HG03103 (cell line): ENCODE measurements at regions not wholly inside any gene's neighbourhood (a gene's known extent, or its start where the extent isn't known, plus 50 kb on each side); places are given as distances from the start of the nearest gene placed in this dataset.

Experiments
- ATAC-seq: cut with Tn5 transposase; IDR thresholded peaks from one replicate; pipeline ENCODE4 v1.9.1; 2021; ENCODE audit warnings: low read depth; ENCODE audit not compliant: unreplicated experiment

DNA sequence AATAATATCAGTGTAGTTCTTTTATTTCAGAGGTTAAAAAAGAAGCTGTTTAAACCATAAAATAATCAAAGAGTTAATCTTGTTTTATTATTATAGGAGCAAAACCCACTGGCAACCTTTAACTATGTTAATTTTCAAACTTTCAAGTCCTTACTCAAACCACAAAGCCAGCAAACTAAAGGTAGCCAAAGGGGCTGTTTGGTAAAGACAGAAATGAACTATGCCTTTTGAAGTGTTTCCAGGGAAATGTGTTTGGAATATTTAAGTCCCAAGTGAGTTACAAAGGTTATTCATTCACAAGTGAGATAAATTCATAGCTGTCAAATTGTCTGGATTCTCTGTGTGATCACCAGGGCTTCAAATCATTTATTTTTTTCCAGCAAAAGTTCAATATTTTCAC, 264.7 kb downstream of the MZT1 start:
- ATAC-seq, result no peak

DNA sequence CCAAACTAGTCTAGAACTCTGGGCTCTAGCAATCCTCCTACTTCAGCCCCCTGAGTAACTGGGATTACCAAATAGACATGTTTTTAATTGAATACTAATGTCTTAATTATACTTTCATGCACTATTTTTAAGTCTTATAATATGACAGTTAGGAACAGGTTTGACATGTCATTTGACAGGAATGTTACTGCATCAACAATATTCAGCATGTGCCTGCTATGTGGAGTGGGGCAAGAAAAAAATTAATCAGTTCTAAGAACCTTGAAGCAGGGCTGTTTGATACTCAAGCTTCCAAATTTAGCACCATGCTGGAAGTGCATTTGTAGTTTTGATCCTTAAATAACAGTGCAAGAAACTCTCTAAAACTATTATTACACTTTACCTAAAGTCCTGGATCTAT, 265.3 kb downstream of the MZT1 start:
- ATAC-seq, result no peak

DNA sequence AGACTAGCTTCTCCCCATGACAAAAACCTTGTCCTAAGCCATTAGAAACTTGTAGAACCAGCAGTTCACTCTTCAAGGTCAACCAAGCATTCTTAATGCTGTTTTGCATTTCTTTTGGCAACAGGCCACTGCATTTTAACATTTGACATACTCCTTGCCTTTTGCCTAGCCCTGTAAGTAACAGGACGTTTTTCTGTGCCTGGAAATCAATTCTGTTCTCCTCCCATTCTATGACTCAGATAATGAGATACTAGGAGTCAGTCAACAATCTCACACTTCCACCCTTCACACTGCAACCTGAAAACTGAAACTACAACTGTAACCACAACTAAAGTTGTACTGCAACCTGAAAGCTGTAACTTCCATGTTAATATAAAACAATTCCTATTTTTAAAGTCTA, 268.7 kb downstream of the MZT1 start:
- ATAC-seq, result no peak

DNA sequence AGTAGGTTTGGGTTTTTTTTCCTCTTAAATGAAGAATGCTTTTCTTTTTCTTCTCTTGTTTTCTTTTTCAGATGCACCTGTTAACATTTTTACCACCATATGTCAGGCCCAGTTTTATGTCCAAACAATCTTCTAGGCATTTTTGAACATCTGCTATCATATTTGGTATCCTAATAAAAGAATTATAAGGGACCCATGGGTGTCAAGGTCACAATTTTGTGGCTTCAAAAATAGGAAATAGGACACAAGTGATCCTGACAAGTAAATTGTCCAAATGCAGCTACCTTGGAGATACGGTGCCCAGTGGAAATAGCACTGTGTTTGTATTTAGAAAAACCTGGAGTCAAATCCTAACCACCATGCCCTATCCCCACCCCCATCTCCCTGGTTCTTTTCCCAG, 270.3 kb downstream of the MZT1 start:
- ATAC-seq, result no peak

DNA sequence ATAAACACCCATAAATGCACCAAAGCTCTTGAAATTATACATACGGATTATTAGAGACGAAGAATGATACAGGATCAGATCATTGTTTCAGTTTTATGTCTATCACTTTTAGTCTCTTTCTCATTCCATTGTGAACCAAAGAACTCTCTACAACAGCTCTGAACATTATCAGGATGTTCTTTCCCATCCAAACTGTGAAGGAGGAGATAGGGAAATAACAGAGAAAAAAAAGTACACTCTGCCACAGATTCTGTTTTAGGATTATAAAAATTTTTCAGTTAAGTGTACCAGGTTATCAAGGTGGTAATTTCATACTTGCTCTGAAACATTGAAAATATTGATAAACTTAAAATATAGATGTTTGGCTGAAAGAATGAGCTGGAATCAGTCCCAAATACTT, 270.9 kb downstream of the MZT1 start:
- no peak for ATAC-seq

DNA sequence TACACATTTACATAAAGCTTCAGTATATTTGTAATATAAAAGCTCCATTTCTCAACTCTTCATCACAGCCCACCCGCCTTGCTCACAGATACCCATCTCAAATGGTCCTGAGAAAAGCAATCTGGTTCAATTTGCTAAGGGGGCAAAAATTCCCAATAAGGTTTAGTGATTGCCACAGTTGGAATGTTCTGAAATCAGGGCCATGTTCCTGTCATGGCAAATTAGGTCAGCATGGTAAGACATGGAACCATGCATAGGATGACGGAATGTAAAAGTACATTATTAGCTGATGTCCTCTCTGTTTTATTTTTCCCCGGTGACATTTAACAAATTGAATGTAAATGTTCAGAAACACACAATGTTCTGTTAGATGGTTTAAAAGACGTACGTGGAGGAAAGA, 274.3 kb downstream of the MZT1 start:
- no peak for ATAC-seq

DNA sequence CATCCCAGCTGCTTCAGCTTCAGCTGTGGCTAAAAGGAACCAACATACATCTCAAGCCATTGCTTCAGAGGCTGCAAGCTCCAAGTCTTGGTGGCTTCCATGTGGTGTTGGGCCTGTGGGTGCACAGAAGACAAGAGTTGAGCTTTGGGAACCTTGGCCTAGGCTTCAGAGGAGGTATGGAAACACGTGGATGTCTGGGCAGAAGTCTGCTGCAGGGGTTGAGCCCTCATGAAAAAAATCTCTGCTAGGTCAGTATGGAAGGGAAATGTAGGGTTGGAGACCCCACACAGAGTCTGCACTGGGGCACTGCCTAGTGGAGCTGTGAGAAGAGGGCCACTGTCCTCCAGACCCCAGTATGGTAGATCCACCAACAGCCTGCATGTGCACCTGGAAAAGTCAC, 279.3 kb downstream of the MZT1 start:
- no peak for ATAC-seq

DNA sequence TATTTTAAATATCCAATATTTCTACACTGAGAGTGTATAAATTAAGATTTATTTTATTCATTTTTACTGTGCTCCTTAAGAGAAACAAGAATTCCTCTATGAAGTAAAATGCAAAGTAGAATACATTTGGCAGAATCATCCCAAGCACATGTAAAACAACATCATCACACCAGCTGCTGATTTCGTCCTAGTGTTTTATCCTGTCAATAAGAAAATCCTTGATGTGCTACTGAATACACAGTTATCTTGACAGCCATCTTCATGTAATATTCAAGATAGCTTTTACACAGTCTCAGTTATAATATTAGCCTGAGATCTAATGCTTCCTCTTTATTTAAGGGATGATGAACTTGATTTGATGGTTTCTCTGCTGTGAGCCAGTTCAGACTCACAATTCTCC, 282.4 kb downstream of the MZT1 start:
- no peak for ATAC-seq

- no peak for ATAC-seq
Measured at GRCh38 chr13:72437458-72437857, 290.0 kb downstream of the MZT1 start.

GRCh38 chr13:72435251-72435650, 292.2 kb downstream of the MZT1 start:
- ATAC-seq, result no peak

DNA sequence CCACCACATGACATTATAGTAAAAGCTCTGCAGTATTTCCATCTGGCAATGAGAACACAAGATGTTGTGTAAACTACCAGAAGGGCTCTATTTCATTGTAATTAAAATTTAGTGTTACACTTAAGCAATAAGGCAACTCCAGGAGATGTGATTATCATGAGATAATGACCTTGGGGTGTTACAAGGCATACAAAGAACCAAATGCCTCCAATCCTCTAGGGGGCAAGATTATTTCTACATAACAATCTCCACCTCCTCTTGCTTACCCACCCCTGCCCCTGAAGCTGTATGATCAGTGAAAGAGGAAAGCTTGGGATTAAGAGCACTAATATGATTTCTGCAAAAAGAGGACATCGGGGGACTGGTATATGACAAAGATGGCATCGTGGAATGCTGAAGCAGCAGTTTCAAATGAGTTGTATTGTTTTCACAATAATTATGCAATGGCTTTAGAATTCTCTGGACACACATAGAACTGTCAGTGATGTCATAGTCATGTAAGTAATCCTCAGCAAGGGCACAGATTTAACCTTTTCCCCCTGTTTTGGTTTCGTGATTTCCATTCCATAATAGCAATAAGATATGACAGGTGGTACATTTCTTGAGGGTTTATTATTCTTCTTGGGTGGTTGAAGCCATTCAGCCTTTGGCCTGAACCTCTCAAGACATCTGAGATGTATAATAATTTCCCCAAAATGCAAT, 295.3 kb downstream of the MZT1 start:
- ATAC-seq, result no peak

- no peak for ATAC-seq
Measured at GRCh38 chr13:72430923-72431322, 296.5 kb downstream of the MZT1 start.

- ATAC-seq, result no peak
Measured at GRCh38 chr13:72427757-72428528, 299.5 kb downstream of the MZT1 start.

GRCh38 chr13:72424059-72424458, 303.4 kb downstream of the MZT1 start:
- no peak for ATAC-seq

DNA sequence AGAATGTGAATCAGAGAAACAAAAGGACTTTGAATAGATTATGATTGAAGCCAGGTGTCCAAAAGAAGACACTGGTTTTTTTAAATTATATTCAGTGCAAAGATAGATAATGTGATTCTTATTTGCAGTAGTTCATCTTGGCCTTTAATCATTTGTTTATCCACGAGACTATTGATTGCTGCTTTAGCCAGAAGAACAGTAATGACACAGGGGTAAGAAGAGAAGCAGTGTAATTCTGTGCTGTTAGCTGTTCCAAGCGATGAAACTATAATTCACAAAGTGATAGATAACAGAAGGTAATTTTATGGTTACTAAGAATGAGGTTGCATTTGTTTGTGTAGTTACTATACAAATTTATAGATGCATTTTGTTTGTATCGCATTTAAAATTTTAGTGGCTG, 311.6 kb downstream of the MZT1 start:
- no peak for ATAC-seq

DNA sequence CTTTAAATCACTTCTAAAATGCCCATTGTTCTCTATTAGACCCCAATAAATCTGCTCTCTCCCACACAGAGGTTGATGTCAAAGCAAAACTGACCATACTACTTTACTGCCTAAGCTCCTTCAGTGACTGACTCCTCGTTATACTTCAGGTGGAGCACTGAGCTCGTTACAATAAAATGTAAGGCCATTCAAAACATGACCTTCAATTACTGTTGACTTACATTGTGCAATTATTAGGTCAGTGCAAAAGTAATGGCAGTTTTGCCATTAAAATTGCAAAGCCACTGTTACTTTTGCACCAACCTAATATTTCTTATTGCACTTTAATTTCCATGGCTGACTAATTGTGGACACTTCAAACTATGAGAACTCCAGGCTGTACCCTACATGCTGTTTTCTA, 314.9 kb downstream of the MZT1 start:
- no peak for ATAC-seq

DNA sequence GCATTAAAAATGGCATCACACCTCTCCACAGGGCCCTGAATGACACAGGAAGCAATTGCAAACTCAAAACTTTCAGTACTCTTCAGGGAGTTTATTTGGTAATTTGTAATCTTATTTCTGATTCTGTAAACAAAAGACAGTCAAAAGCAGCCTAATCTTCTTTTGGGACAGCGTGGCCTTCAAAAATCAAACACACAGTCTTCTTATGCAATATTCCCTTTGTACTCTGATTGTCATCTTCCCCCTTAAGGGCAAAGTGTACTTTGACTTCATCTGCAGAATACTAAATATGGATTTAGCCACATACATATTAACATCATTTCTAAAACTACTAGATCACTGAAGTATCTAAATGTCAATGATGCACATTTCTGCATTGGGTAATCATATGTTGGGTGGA, 322.0 kb downstream of the MZT1 start:
- no peak for ATAC-seq

DNA sequence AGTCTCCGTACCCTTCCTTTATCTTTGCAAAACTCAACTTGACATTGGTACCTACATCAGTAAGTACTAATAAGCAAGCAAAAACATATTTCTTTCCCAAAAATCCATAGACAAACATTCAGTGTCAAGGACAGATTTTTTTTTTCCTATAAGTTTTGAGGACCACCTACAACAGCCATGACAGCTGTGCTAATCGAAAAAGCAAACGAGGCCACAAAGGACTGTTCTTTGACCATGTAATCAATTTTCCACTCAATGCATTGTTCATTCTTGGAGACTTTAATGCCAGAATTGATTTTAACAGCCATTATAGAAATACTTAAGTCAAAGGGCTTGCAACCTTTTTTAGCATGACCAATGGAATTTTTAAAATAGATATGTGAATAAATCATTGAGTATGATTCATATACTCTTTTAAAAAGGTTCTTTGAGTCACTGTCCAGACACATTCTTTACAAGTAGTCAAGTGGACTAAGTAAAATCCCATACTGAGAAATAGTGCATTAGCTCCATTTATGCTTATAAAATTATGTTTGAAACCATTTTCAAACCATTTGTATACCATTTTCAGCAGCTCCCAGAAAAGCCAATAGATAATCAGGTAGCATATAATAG, 323.9 kb downstream of the MZT1 start:
- ATAC-seq, result no peak

GRCh38 chr13:72400856-72401255, 326.6 kb downstream of the MZT1 start:
- ATAC-seq, result no peak

DNA sequence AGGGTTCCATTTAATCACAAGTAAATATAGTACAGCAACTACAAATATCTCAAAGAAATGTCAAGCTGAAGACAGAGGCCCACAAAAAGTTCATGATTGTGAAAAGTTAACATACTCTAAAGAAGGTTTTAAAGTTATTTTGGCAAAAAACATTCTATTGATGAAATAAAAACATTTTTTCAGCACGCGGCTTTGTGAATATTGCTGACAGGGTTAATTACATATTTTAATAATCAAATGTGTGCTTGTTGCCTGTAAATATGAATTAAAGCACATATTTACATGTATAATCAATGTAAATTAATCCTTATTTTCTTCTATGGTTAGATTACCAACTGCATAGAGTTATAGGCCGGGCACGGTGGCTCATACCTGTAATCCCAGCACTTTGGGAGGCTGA, 328.1 kb downstream of the MZT1 start:
- no peak for ATAC-seq

GRCh38 chr13:72397265-72397664, 330.2 kb downstream of the MZT1 start:
- ATAC-seq, result no peak

GRCh38 chr13:72390909-72391308, 336.5 kb downstream of the MZT1 start:
- no peak for ATAC-seq
